ENCODE measurements at regions not wholly inside any gene's neighbourhood (a gene's known extent, or its start where the extent isn't known, plus 50 kb on each side); places are given as distances from the start of the nearest gene placed in this dataset.
A peak's percentile ranks its signal among the peaks of the same experiment; 100 is the strongest.

DNA sequence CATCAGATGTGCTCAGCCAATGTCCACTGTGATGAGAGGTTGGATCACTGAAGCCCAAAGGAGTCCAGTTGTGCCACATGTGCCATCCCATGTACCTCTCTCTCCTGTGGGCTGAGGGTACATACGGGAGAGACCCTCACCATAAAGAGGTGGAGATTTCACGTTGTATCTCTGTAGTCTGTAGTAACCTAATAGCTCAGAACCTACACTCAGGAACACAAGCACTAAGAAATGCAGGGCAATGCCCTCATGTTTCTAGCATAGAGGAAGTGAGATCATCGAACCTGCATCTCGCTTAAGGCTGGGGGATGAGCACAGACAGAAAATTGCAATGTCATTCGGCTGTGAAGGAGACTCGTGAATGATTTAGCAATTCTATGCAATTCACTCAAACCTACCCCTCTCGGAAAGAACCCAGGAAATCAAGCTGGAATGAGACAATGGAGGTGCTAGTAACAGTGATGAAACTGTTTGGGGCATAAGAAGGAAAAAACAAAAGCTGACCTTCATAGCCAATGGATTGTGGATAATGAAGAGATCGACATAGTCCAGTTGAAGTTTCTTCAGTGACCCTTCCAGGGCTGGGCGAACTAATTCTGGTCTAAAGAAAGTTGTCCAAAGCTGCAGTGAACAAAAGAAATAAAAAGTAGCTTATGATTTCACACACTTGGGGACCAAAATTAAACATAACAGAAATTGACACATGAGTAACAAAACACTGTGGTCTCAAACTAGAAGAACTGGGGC lies 80.3 kb upstream of the UCN3 start:
- Histone ChIP-seq H3K4ac (ENCODE audit: low read depth, low read length) (0 out of 2 replicates have a peak overlapping the region, but pooled peaks have one; percentile 19), H3K4me1 (ENCODE audit: control insufficient read depth, insufficient read depth, low read length) (0 out of 2 replicates have a peak, but pooled peaks cover 1% of the 10 kb centered on the region), H3K9me3 (ENCODE audit: control insufficient read depth, insufficient read depth, low read length) (no peaks in the 10 kb centered on the region), H3K9ac (ENCODE audit: low read depth, low read length) (no peak overlapping the region), H4K8ac (ENCODE audit: low read depth in 2 of 2, low read length in 2 of 2) (peak overlapping the region in 1 of 2 experiments; percentile 67; a peak in 2 of 4 replicates), H2AK9ac (replicated peaks; ENCODE audit: low read depth, low read length, poor library complexity) (no peak overlapping the region), H3K14ac (replicated peaks; ENCODE audit: low read depth, low read length) (peak overlapping the region; percentile 6; the same call in 1 of the 2 replicates), H2BK20ac (ENCODE audit: low read depth, low read length) (0 out of 2 replicates have a peak overlapping the region, but pooled peaks have one; percentile 12), H3K9me1 (ENCODE audit: insufficient read depth, low read length) (0 out of 2 replicates have a peak, but pooled peaks cover 3% of the 10 kb centered on the region), H3K18ac (ENCODE audit: low read depth, low read length) (peak overlapping the region; percentile 12; the same call in 1 of the 2 replicates), H3K79me1 (ENCODE audit: low read depth in 1 of 2, low read length in 2 of 2) (no peaks in the 10 kb centered on the region), H3K4me3 (ENCODE audit: insufficient read depth, low read depth, low read length) (no peak overlapping the region), H2BK5ac (ENCODE audit: low read depth, low read length, poor library complexity, severe bottlenecking) (no peak overlapping the region), H3K36me3 (ENCODE audit: control insufficient read depth, insufficient read depth, low read length) (no peaks in the 10 kb centered on the region), H3K23ac (ENCODE audit: low read depth, low read length) (no peak overlapping the region), H3K4me2 (ENCODE audit: low read depth, low read length) (no peak overlapping the region), H3K56ac (ENCODE audit: extremely low read depth, insufficient read depth, low read length) (no peak overlapping the region), H4K5ac (ENCODE audit: low read depth, low read length) (peak overlapping the region; percentile 8; the same call in 1 of the 2 replicates), H2BK15ac (ENCODE audit: low read depth, low read length) (no peak overlapping the region), H4K91ac (ENCODE audit: insufficient read depth, low read depth, low read length) (no peak overlapping the region; the same call in 1 of the 2 replicates), H4K20me1 (ENCODE audit: insufficient read depth, low read length) (no peaks in the 10 kb centered on the region), H2BK120ac (ENCODE audit: low read depth, low read length) (peak overlapping the region; percentile 24; the same call in 1 of the 2 replicates), H2AFZ (replicated peaks; ENCODE audit: low read length, poor library complexity) (peak overlapping the region; percentile 19), H3K27me3 (ENCODE audit: control insufficient read depth, insufficient read depth, low read length) (no peaks in the 10 kb centered on the region; the same call in none of the 2 replicates), H3K27ac (ENCODE audit: insufficient read depth, low read length) (no peak overlapping the region), H2AK5ac (ENCODE audit: low read depth, low read length) (peak overlapping the region; percentile 4; the same call in 1 of the 2 replicates)
- no CpG with 5 or more reads among the region's 9 CpGs for WGBS, 2 experiments (ENCODE audit: extremely low coverage in 2 of 2, insufficient read length in 1 of 2)
- no TSS peak for BruUV-seq (replicated peaks)
- CTCF ChIA-PET: interaction anchor here (1.1 kb wide), 1 partner anchor 12 kb away, joined by 3 read pairs; no protein-coding TSS in a partner anchor
- DNase-seq (peak; percentile 64), ATAC-seq (ENCODE audit: low read depth) (no peak)
- POLR2A ChIA-PET (ENCODE audit: unreplicated experiment): no interaction called here
- dilution Hi-C loops (cut with HindIII; ENCODE audit: low sequenced_read_pairs, unreplicated experiment) (no loop called here), in situ Hi-C loops (cut with MboI; ENCODE audit: low sequenced_read_pairs) (loop anchor here (10.0 kb wide), 1 partner anchor 440 kb away; no protein-coding TSS in a partner anchor), intact Hi-C loops (cut with micrococcal nuclease) (loop anchor here (10.0 kb wide), 1 partner anchor 190 kb away; the partner anchor contains the start of gene AKR1C3)
- TF ChIP-seq MAZ (IDR thresholded peaks at IDR 0.05; ENCODE audit: borderline replicate concordance, low read depth, low read length) (no peak), NFE2L2 (IDR thresholded peaks at IDR 0.05; ENCODE audit: low read depth, low read length) (peak; percentile 88), CEBPB (IDR thresholded peaks at IDR 0.05; ENCODE audit: low read depth, low read length) (peak; percentile 32; the same call in 1 of the 2 replicates)
- TF ChIP-seq, protein P1, sequence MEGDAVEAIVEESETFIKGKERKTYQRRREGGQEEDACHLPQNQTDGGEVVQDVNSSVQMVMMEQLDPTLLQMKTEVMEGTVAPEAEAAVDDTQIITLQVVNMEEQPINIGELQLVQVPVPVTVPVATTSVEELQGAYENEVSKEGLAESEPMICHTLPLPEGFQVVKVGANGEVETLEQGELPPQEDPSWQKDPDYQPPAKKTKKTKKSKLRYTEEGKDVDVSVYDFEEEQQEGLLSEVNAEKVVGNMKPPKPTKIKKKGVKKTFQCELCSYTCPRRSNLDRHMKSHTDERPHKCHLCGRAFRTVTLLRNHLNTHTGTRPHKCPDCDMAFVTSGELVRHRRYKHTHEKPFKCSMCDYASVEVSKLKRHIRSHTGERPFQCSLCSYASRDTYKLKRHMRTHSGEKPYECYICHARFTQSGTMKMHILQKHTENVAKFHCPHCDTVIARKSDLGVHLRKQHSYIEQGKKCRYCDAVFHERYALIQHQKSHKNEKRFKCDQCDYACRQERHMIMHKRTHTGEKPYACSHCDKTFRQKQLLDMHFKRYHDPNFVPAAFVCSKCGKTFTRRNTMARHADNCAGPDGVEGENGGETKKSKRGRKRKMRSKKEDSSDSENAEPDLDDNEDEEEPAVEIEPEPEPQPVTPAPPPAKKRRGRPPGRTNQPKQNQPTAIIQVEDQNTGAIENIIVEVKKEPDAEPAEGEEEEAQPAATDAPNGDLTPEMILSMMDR (conservative IDR thresholded peaks at IDR 0.05; ENCODE audit: low read depth, low read length): no peak
